OCI-LY7 (cell line): ENCODE measurements at regions not wholly inside any gene's neighbourhood (a gene's known extent, or its start where the extent isn't known, plus 50 kb on each side); places are given as distances from the start of the nearest gene placed in this dataset.

Experiments used
- BruUV-seq: library from RNA; stranded (reverse); fragments of 400-500 nt; replicated peaks from 2 replicates; lab custom pipeline; 2021; lab: Mats Ljungman, UMichigan
- CTCF ChIA-PET: fragments of 300-600 bp; sonication (Branson Sonifier 250); formaldehyde crosslinking; loops from one replicate; lab custom pipeline; 2022; ENCODE audit warnings: antibody characterized with exemption; ENCODE audit not compliant: unreplicated experiment; lab: Charles Lee
- POLR2A ChIA-PET: fragments of 300-600 bp; sonication (Branson Sonifier 250); formaldehyde crosslinking; loops from one replicate; lab custom pipeline; 2022; ENCODE audit warnings: antibody characterized with exemption; lab: Charles Lee
- DNase-seq: peaks from one replicate; pipeline ENCODE4 v3.0.0-alpha.2; 2015; ENCODE audit warnings: low spot score
- H2AFZ ChIP-seq: fragments of 200-600 bp; sonication (generic), shearing (Covaris generic); 2 replicates; pipeline ENCODE4 v1.6.1; 2014; ENCODE audit warnings: mild to moderate bottlenecking, antibody characterized with exemption, low read length, moderate library complexity
- H3K27ac ChIP-seq: fragments of 200-600 bp; sonication (generic); 2 replicates; pipeline ENCODE4 v1.5.1; 2014; ENCODE audit warnings: mixed run types, low read depth, mild to moderate bottlenecking, moderate library complexity, low read length, inconsistent platforms; ENCODE audit not compliant: poor library complexity, severe bottlenecking
- H3K36me3 ChIP-seq: fragments of 200-600 bp; sonication (generic); 2 replicates; pipeline ENCODE4 v1.6.1; 2014; ENCODE audit warnings: mild to moderate bottlenecking, antibody characterized with exemption, low read length, moderate library complexity, mixed read lengths; ENCODE audit not compliant: insufficient read depth
- H3K4me1 ChIP-seq: fragments of 200-600 bp; sonication (generic); 2 replicates; pipeline ENCODE4 v1.5.1; 2014; ENCODE audit warnings: mild to moderate bottlenecking, low read length; ENCODE audit not compliant: insufficient read depth, poor library complexity, severe bottlenecking
- H3K4me2 ChIP-seq: fragments of 200-600 bp; sonication (generic); 2 replicates; pipeline ENCODE4 v1.6.1; 2014; ENCODE audit warnings: mild to moderate bottlenecking, low read length
- H3K4me3 ChIP-seq: fragments of 200-600 bp; sonication (generic); 2 replicates; pipeline ENCODE4 v1.5.1; 2014; ENCODE audit warnings: mild to moderate bottlenecking, low read depth, low read length; ENCODE audit not compliant: poor library complexity, severe bottlenecking
- H3K79me2 ChIP-seq: fragments of 200-600 bp; sonication (generic); 2 replicates; pipeline ENCODE4 v1.6.1; 2016; ENCODE audit warnings: low read depth, mild to moderate bottlenecking, low read length, moderate library complexity, mixed read lengths; ENCODE audit not compliant: insufficient read depth
- H3K9me2 ChIP-seq: fragments of 200-600 bp; sonication (generic); 2 replicates; pipeline ENCODE4 v1.6.1; 2016; ENCODE audit warnings: mild to moderate bottlenecking, low read length, mixed read lengths; ENCODE audit not compliant: insufficient read depth
- H3K9me3 ChIP-seq: fragments of 200-600 bp; sonication (generic); 2 replicates; pipeline ENCODE4 v1.6.1; 2014; ENCODE audit warnings: mild to moderate bottlenecking, mixed run types, low read length, mixed read lengths
- H4K20me1 ChIP-seq: fragments of 200-600 bp; sonication (generic); 2 replicates; pipeline ENCODE4 v1.6.1; 2014; ENCODE audit warnings: mild to moderate bottlenecking, antibody characterized with exemption, low read length, moderate library complexity, mixed read lengths; ENCODE audit not compliant: insufficient read depth
- CTCF ChIP-seq: fragments of 200-600 bp; sonication (generic); conservative IDR thresholded peaks from 2 replicates; pipeline ENCODE4 v1.5.1; 2014; ENCODE audit warnings: mild to moderate bottlenecking, antibody characterized with exemption, low read length, moderate library complexity, mixed read lengths
- EZH2phosphoT487 ChIP-seq: fragments of 200-600 bp; sonication (generic); IDR thresholded peaks from 2 replicates; pipeline ENCODE4 v1.6.1; 2018; ENCODE audit warnings: low read depth, borderline replicate concordance, mild to moderate bottlenecking, mixed run types, antibody characterized with exemption, low read length, moderate library complexity, mixed read lengths
- intact Hi-C: fragments of 100-400 bp; cut with micrococcal nuclease; formaldehyde crosslinking; loops from one replicate; pipeline ENCODE4 v1.10.0; 2022; ENCODE audit not compliant: unreplicated experiment

GRCh38 chrX:17237146-17237545 lies 137.9 kb upstream of the NHS start:
- DNase-seq = no peak
- H3K79me2 ChIP-seq = no peaks in the 10 kb centered on the region
- no peaks in the 10 kb centered on the region for H4K20me1 ChIP-seq
- ChIA-PET POLR2A (no interaction called here), CTCF (no interaction called here)
- H2AFZ ChIP-seq = no peak overlapping the region
- no peak for TF ChIP-seq EZH2phosphoT487
- no peaks in the 10 kb centered on the region for H3K36me3 ChIP-seq
- no peak overlapping the region for H3K4me3 ChIP-seq
- no peaks in the 10 kb centered on the region for H3K9me3 ChIP-seq
- H3K4me2 ChIP-seq = no peak overlapping the region
- no TSS peak for BruUV-seq
- no peaks in the 10 kb centered on the region for H3K4me1 ChIP-seq
- H3K9me2 ChIP-seq = no peaks in the 10 kb centered on the region
- no peak overlapping the region for H3K27ac ChIP-seq
- intact Hi-C loops = no loop called here

GRCh38 chrX:17242470-17242869 lies 132.5 kb upstream of the NHS start:
- intact Hi-C loops = loop anchor here (10.0 kb wide), 1 partner anchor 352 kb away; no protein-coding TSS in a partner anchor
- POLR2A ChIA-PET = interaction anchor here (0.6 kb wide), 1 partner anchor 249 kb away, joined by 3 read pairs; no protein-coding TSS in a partner anchor

GRCh38 chrX:17247144-17247543 lies 127.9 kb upstream of the NHS start:
- BruUV-seq = no TSS peak
- Histone ChIP-seq H4K20me1 (no peaks in the 10 kb centered on the region), H3K79me2 (no peaks in the 10 kb centered on the region), H3K4me3 (no peak overlapping the region), H3K27ac (no peak overlapping the region), H3K4me1 (no peaks in the 10 kb centered on the region), H3K9me3 (no peaks in the 10 kb centered on the region), H3K4me2 (no peak overlapping the region), H3K9me2 (no peaks in the 10 kb centered on the region), H3K36me3 (no peaks in the 10 kb centered on the region), H2AFZ (no peak overlapping the region)
- TF ChIP-seq CTCF (no peak), EZH2phosphoT487 (no peak)
- intact Hi-C loops = loop anchor here (10.0 kb wide), 1 partner anchor 348 kb away; no protein-coding TSS in a partner anchor
- no peak for DNase-seq
- CTCF ChIA-PET = no interaction called here
- POLR2A ChIA-PET = no interaction called here

More at GRCh38 chrX:17242470-17242869, 132.5 kb upstream of the NHS start:
- no TSS peak for BruUV-seq
- H3K36me3 ChIP-seq = no peaks in the 10 kb centered on the region
- no peak overlapping the region for H3K4me3 ChIP-seq
- no peak overlapping the region for H2AFZ ChIP-seq
- CTCF ChIA-PET = no interaction called here
- no peaks in the 10 kb centered on the region for H3K9me3 ChIP-seq
- H3K27ac ChIP-seq = no peak overlapping the region
- H3K9me2 ChIP-seq = no peaks in the 10 kb centered on the region
- no peaks in the 10 kb centered on the region for H3K4me1 ChIP-seq
- TF ChIP-seq EZH2phosphoT487 (no peak), CTCF (peak; percentile 80)
- no peak overlapping the region for H3K4me2 ChIP-seq
- H3K79me2 ChIP-seq = no peaks in the 10 kb centered on the region
- peak; percentile 21 for DNase-seq
- H4K20me1 ChIP-seq = no peaks in the 10 kb centered on the region
